Activated CD4-positive, alpha-beta T cell treated with anti-CD3 and anti-CD28 coated beads for 4 hours (primary cell): ENCODE measurements at regions not wholly inside any gene's neighbourhood (a gene's known extent, or its start where the extent isn't known, plus 50 kb on each side); places are given as distances from the start of the nearest gene placed in this dataset.
A peak's percentile ranks its signal among the peaks of the same experiment; 100 is the strongest.

Experiments used
- DNase-seq, 2 donors: peaks; one replicate each; pipeline ENCODE4 v3.0.0-alpha.2; 2020

GRCh38 chr2:203789618-203790017 lies 78.0 kb upstream of the CTLA4 start:
- DNase-seq, result no peak

- DNase-seq, result no peak
Measured at GRCh38 chr2:203790134-203790852, 77.3 kb upstream of the CTLA4 start.

GRCh38 chr2:203796248-203797010 lies 71.1 kb upstream of the CTLA4 start:
- DNase-seq, result no peak

- no peak for DNase-seq
Measured at GRCh38 chr2:203797276-203797675, 70.3 kb upstream of the CTLA4 start.

- no peak for DNase-seq
Measured at GRCh38 chr2:203797712-203798111, 69.9 kb upstream of the CTLA4 start.

GRCh38 chr2:203798296-203799087 lies 69.1 kb upstream of the CTLA4 start:
- no peak for DNase-seq

GRCh38 chr2:203799908-203800307 lies 67.7 kb upstream of the CTLA4 start:
- DNase-seq, result no peak

- no peak for DNase-seq
Measured at GRCh38 chr2:203800783-203801182, 66.8 kb upstream of the CTLA4 start.

- DNase-seq, result peak; percentile 31 to 36
Measured at GRCh38 chr2:203802342-203803052, 65.1 kb upstream of the CTLA4 start.

- no peak for DNase-seq
Measured at GRCh38 chr2:203803053-203803429, 64.5 kb upstream of the CTLA4 start.

GRCh38 chr2:203804070-203804469 lies 63.5 kb upstream of the CTLA4 start:
- peak; percentile 29 for DNase-seq

- DNase-seq, result no peak
Measured at GRCh38 chr2:203804764-203805485, 62.6 kb upstream of the CTLA4 start.

- DNase-seq, result no peak
Measured at GRCh38 chr2:203805486-203805838, 62.1 kb upstream of the CTLA4 start.

GRCh38 chr2:203806761-203807160 lies 60.8 kb upstream of the CTLA4 start:
- no peak for DNase-seq

- no peak for DNase-seq
Measured at GRCh38 chr2:203808046-203808750, 59.4 kb upstream of the CTLA4 start.

GRCh38 chr2:203809084-203809521 lies 58.5 kb upstream of the CTLA4 start:
- DNase-seq, result no peak

- DNase-seq, result no peak
Measured at GRCh38 chr2:203809991-203810510, 57.5 kb upstream of the CTLA4 start.

- DNase-seq, result peak; percentile 73 to 76
Measured at GRCh38 chr2:203811491-203812221, 55.9 kb upstream of the CTLA4 start.

GRCh38 chr2:203812294-203813221 lies 55.0 kb upstream of the CTLA4 start:
- DNase-seq, result no peak
